IPS DF 6.9 (cell line): ENCODE measurements at regions not wholly inside any gene's neighbourhood (a gene's known extent, or its start where the extent isn't known, plus 50 kb on each side); places are given as distances from the start of the nearest gene placed in this dataset.

Source experiments
- DNase-seq: peaks from one replicate; pipeline ENCODE4 v3.0.0-alpha.2; 2013; ENCODE audit warnings: low read depth, low spot score
- H3K27ac ChIP-seq: one replicate; pipeline ENCODE4 v1.5.1; 2013; ENCODE audit warnings: low read length, control low read depth
- H3K27me3 ChIP-seq: 2 replicates; pipeline ENCODE4 v1.6.1; 2013; ENCODE audit warnings: mild to moderate bottlenecking, low read length; ENCODE audit not compliant: control insufficient read depth, insufficient read depth
- H3K36me3 ChIP-seq: 2 replicates; pipeline ENCODE4 v1.6.1; 2013; ENCODE audit warnings: low read length; ENCODE audit not compliant: control insufficient read depth, insufficient read depth
- H3K4me1 ChIP-seq: 2 replicates; pipeline ENCODE4 v1.6.1; 2013; ENCODE audit warnings: low read length; ENCODE audit not compliant: control insufficient read depth, insufficient read depth
- H3K4me3 ChIP-seq: 2 replicates; pipeline ENCODE4 v1.5.1; 2013; ENCODE audit warnings: mild to moderate bottlenecking, low read length
- H3K9me3 ChIP-seq: 2 replicates; pipeline ENCODE4 v1.6.1; 2013; ENCODE audit warnings: low read length, inconsistent platforms; ENCODE audit not compliant: control insufficient read depth, insufficient read depth
- WGBS: extraction: QIAGEN DNeasy Blood & Tissue Kit; methylation state at CpG from one replicate; pipeline ENCODE4 v1.1.7; 2013; ENCODE audit warnings: mixed read lengths, missing lambda C conversion rate; ENCODE audit not compliant: insufficient read length, insufficient coverage; 5-methylcytosine and 5-hydroxymethylcytosine counted together

- H3K4me1 ChIP-seq, result no peaks in the 10 kb centered on the region
- H3K36me3 ChIP-seq, result no peaks in the 10 kb centered on the region
- WGBS, result no CpG with 5 or more reads among the region's 4 CpGs
- no peak overlapping the region for H3K4me3 ChIP-seq
- no peaks in the 10 kb centered on the region for H3K9me3 ChIP-seq
- H3K27me3 ChIP-seq, result no peaks in the 10 kb centered on the region
- no peak for DNase-seq
- no peak overlapping the region for H3K27ac ChIP-seq
Measured at GRCh38 chr6:122285292-122285913, 114.0 kb upstream of the HSF2 start.

GRCh38 chr6:122286512-122286911 lies 112.9 kb upstream of the HSF2 start:
- no peaks in the 10 kb centered on the region for H3K36me3 ChIP-seq
- H3K9me3 ChIP-seq, result no peaks in the 10 kb centered on the region
- H3K27ac ChIP-seq, result no peak overlapping the region
- H3K4me1 ChIP-seq, result no peaks in the 10 kb centered on the region
- DNase-seq, result no peak
- no peak overlapping the region for H3K4me3 ChIP-seq
- H3K27me3 ChIP-seq, result no peaks in the 10 kb centered on the region

- H3K4me3 ChIP-seq, result no peak overlapping the region
- H3K36me3 ChIP-seq, result no peaks in the 10 kb centered on the region
- H3K4me1 ChIP-seq, result no peaks in the 10 kb centered on the region
- peak; percentile 2 for DNase-seq
- H3K9me3 ChIP-seq, result no peaks in the 10 kb centered on the region
- H3K27me3 ChIP-seq, result no peaks in the 10 kb centered on the region
- no peak overlapping the region for H3K27ac ChIP-seq
- WGBS, result no CpG with 5 or more reads among the region's 4 CpGs
Measured at GRCh38 chr6:122289762-122290539, 109.5 kb upstream of the HSF2 start.

- DNase-seq, result no peak
- WGBS, result no CpG with 5 or more reads among the region's 2 CpGs
- Histone ChIP-seq H3K4me1 (no peaks in the 10 kb centered on the region), H3K36me3 (no peaks in the 10 kb centered on the region), H3K27me3 (no peaks in the 10 kb centered on the region), H3K27ac (no peak overlapping the region), H3K9me3 (no peaks in the 10 kb centered on the region), H3K4me3 (no peak overlapping the region)
Measured at GRCh38 chr6:122297010-122297409, 102.4 kb upstream of the HSF2 start.

- WGBS, result no CpG with 5 or more reads among the region's 2 CpGs
- no peaks in the 10 kb centered on the region for H3K36me3 ChIP-seq
- H3K9me3 ChIP-seq, result no peaks in the 10 kb centered on the region
- no peaks in the 10 kb centered on the region for H3K27me3 ChIP-seq
- no peak for DNase-seq
- H3K4me3 ChIP-seq, result no peak overlapping the region
- H3K27ac ChIP-seq, result no peak overlapping the region
- no peaks in the 10 kb centered on the region for H3K4me1 ChIP-seq
Measured at GRCh38 chr6:122302067-122302466, 97.4 kb upstream of the HSF2 start.

- no peak overlapping the region for H3K27ac ChIP-seq
- H3K36me3 ChIP-seq, result no peaks in the 10 kb centered on the region
- no CpG with 5 or more reads among the region's 3 CpGs for WGBS
- no peak overlapping the region for H3K4me3 ChIP-seq
- H3K27me3 ChIP-seq, result no peaks in the 10 kb centered on the region
- H3K9me3 ChIP-seq, result peaks cover 4% of the 10 kb centered on the region; the same call in 1 of the 2 replicates
- no peaks in the 10 kb centered on the region for H3K4me1 ChIP-seq
- DNase-seq, result no peak
Measured at GRCh38 chr6:122307577-122307976, 91.9 kb upstream of the HSF2 start.

GRCh38 chr6:122308074-122308473 lies 91.4 kb upstream of the HSF2 start:
- Histone ChIP-seq H3K27ac (no peak overlapping the region), H3K27me3 (no peaks in the 10 kb centered on the region), H3K9me3 (peaks cover 4% of the 10 kb centered on the region; the same call in 1 of the 2 replicates), H3K4me1 (no peaks in the 10 kb centered on the region), H3K4me3 (no peak overlapping the region), H3K36me3 (no peaks in the 10 kb centered on the region)
- no peak for DNase-seq
- no CpG with 5 or more reads among the region's 4 CpGs for WGBS

- Histone ChIP-seq H3K4me3 (no peak overlapping the region), H3K27me3 (no peaks in the 10 kb centered on the region), H3K9me3 (0 out of 2 replicates have a peak, but pooled peaks cover 1% of the 10 kb centered on the region), H3K27ac (no peak overlapping the region), H3K36me3 (no peaks in the 10 kb centered on the region), H3K4me1 (no peaks in the 10 kb centered on the region)
- no CpG with 5 or more reads among the region's 1 CpG for WGBS
- DNase-seq, result no peak
Measured at GRCh38 chr6:122315842-122316241, 83.6 kb upstream of the HSF2 start.

- Histone ChIP-seq H3K9me3 (no peaks in the 10 kb centered on the region), H3K27me3 (no peaks in the 10 kb centered on the region), H3K36me3 (no peaks in the 10 kb centered on the region), H3K4me3 (no peak overlapping the region), H3K4me1 (no peaks in the 10 kb centered on the region), H3K27ac (no peak overlapping the region)
- WGBS, result no CpG with 5 or more reads among the region's 3 CpGs
- DNase-seq, result no peak
Measured at GRCh38 chr6:122322824-122323223, 76.6 kb upstream of the HSF2 start.

GRCh38 chr6:122323361-122323760 lies 76.1 kb upstream of the HSF2 start:
- no peaks in the 10 kb centered on the region for H3K4me1 ChIP-seq
- WGBS, result no CpG with 5 or more reads among the region's 2 CpGs
- no peaks in the 10 kb centered on the region for H3K27me3 ChIP-seq
- no peak overlapping the region for H3K27ac ChIP-seq
- no peak for DNase-seq
- no peak overlapping the region for H3K4me3 ChIP-seq
- H3K9me3 ChIP-seq, result no peaks in the 10 kb centered on the region
- no peaks in the 10 kb centered on the region for H3K36me3 ChIP-seq

- DNase-seq, result no peak
- Histone ChIP-seq H3K36me3 (no peaks in the 10 kb centered on the region), H3K4me3 (no peak overlapping the region), H3K27me3 (no peaks in the 10 kb centered on the region), H3K4me1 (no peaks in the 10 kb centered on the region), H3K27ac (no peak overlapping the region), H3K9me3 (no peaks in the 10 kb centered on the region)
- no CpG with 5 or more reads among the region's 1 CpG for WGBS
Measured at GRCh38 chr6:122330315-122330714, 69.1 kb upstream of the HSF2 start.
